Upper lobe of left lung (tissue), 4 donors: ENCODE measurements at regions not wholly inside any gene's neighbourhood (a gene's known extent, or its start where the extent isn't known, plus 50 kb on each side); places are given as distances from the start of the nearest gene placed in this dataset.

ENCODE experiments used
- POLR2AphosphoS5 ChIP-seq, 2 donors: sonication (generic); formaldehyde crosslinking; IDR thresholded peaks; one replicate each; pipeline ENCODE4 v1.5.1; 2017; ENCODE audit warnings: antibody characterized with exemption in 2 of 2
- TF ChIP-seq, protein P1 (sequence below), 6 experiments: fragments of 450-650 bp in 4 of 6; fragments of 200-600 bp in 2 of 6; sonication (generic) in 2 of 6; IDR thresholded peaks; one replicate each; pipeline ENCODE4 v1.5.1; 2016 to 2019; ENCODE audit warnings: antibody characterized with exemption in 6 of 6

DNA sequence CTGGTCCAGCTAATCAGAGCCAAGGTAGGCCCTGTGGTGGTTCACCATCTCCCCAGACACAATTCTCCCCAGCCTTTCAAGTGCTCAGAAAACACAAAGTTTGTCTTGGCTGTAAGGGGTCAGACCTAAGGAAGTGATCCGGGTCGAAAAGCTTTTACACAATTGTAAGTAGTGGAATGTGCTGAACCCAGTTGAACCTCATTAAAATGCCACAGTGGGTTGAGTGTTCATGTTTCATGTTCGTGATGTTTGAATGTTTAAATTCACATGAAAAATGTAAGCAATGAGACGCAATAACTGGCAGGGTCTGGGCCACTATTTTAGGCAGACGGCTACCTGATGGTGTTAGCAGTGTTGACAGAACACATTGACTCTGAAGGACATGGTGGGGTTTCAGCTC, 60.9 kb upstream of the JDP2 start:
- TF ChIP-seq, protein P1, sequence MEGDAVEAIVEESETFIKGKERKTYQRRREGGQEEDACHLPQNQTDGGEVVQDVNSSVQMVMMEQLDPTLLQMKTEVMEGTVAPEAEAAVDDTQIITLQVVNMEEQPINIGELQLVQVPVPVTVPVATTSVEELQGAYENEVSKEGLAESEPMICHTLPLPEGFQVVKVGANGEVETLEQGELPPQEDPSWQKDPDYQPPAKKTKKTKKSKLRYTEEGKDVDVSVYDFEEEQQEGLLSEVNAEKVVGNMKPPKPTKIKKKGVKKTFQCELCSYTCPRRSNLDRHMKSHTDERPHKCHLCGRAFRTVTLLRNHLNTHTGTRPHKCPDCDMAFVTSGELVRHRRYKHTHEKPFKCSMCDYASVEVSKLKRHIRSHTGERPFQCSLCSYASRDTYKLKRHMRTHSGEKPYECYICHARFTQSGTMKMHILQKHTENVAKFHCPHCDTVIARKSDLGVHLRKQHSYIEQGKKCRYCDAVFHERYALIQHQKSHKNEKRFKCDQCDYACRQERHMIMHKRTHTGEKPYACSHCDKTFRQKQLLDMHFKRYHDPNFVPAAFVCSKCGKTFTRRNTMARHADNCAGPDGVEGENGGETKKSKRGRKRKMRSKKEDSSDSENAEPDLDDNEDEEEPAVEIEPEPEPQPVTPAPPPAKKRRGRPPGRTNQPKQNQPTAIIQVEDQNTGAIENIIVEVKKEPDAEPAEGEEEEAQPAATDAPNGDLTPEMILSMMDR (IDR thresholded peaks at IDR 0.05), result no peak
- TF ChIP-seq POLR2AphosphoS5 (IDR thresholded peaks at IDR 0.05), result no peak
